ENCODE measurements at regions not wholly inside any gene's neighbourhood (a gene's known extent, or its start where the extent isn't known, plus 50 kb on each side); places are given as distances from the start of the nearest gene placed in this dataset.

- ChIA-PET POLR2A (no interaction called here), CTCF (no interaction called here)
- no peak overlapping the region for H3K4me2 ChIP-seq (replicated peaks; ENCODE audit: low read depth, low read length, poor library complexity, severe bottlenecking)
- H3K9me3 ChIP-seq (ENCODE audit: control extremely low read depth in 1 of 3, control insufficient read depth in 2 of 3, insufficient read depth in 1 of 3, low read length in 2 of 3) = peaks cover 6 to 20% (median 17%) of the 10 kb centered on the region in 3 donors
- H3K4me3 Mint-ChIP-seq = no peak overlapping the region
- WGBS (ENCODE audit: insufficient coverage) = no CpG with 5 or more reads among the region's 6 CpGs
- H3K27me3 ChIP-seq (replicated peaks in 1 of 4; ENCODE audit: control extremely low read depth in 1 of 4, control insufficient read depth in 3 of 4, insufficient read depth in 4 of 4, low read length in 3 of 4) = peaks cover 0 to 14% (median 2%) of the 10 kb centered on the region in 4 experiments
- no peak overlapping the region for H3K27ac ChIP-seq (ENCODE audit: low read length in 2 of 2)
- no peaks in the 10 kb centered on the region for H4K20me1 ChIP-seq (ENCODE audit: control insufficient read depth, insufficient read depth, low read length, poor library complexity, severe bottlenecking)
- H3K4me1 ChIP-seq (ENCODE audit: control insufficient read depth in 2 of 2, insufficient read depth in 2 of 2, low read length in 2 of 2) = no peaks in the 10 kb centered on the region
- intact Hi-C loops (cut with micrococcal nuclease) = no loop called here
- TF ChIP-seq CTCF (IDR thresholded peaks at IDR 0.05) (no peak), EZH2 (IDR thresholded peaks at IDR 0.05; ENCODE audit: borderline replicate concordance, insufficient read depth, low read depth, low read length, poor library complexity, severe bottlenecking) (no peak)
- H3K79me2 ChIP-seq (ENCODE audit: control insufficient read depth, insufficient read depth, low read length) = no peaks in the 10 kb centered on the region
- H3K9me3 Mint-ChIP-seq (ENCODE audit: insufficient read depth) = peaks cover 14% of the 10 kb centered on the region
- H3K27me3 Mint-ChIP-seq = peaks cover 24% of the 10 kb centered on the region
- DNase-seq (no peak), ATAC-seq (ENCODE audit: low read depth) (no peak)
- H3K27ac Mint-ChIP-seq = no peak overlapping the region
- no peak overlapping the region for H2AFZ ChIP-seq (ENCODE audit: insufficient read depth, low read depth, low read length, poor library complexity, severe bottlenecking)
- H3K36me3 ChIP-seq (replicated peaks in 1 of 2; ENCODE audit: control extremely low read depth in 1 of 2, control insufficient read depth in 1 of 2, extremely low read depth in 1 of 2, insufficient read depth in 2 of 2, low read length in 1 of 2) = no peaks in the 10 kb centered on the region
- H3K4me1 Mint-ChIP-seq = no peaks in the 10 kb centered on the region
- H3K4me3 ChIP-seq (ENCODE audit: control extremely low read depth in 1 of 5, extremely low read depth in 1 of 5, insufficient read depth in 1 of 5, low read depth in 2 of 5, low read length in 4 of 5) = no peak overlapping the region
- no peak overlapping the region for H3K9ac ChIP-seq (ENCODE audit: low read length)
Observed at GRCh38 chr17:74145756-74146155, 57.7 kb upstream of the RPL38 start.

DNA sequence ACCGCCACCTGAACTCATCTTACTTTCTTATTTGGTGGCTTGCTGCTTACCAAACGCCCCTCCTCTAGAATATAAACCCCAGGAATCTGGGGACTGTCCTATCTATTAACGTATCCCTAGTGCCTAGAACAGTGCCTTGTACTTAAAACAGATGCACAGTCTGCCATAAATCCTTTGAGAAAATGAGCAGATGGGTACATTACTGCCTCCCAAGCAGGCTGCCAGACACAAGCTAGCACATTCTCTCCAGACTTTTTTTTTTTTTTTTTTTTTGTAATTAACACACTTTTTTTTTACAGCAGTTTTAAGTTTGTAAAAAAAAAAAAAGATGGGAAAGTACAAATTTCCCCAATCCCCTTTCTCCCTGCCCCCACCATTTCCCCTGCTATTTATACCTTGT is 57.3 kb upstream of the RPL38 start:
- DNase-seq (no peak), ATAC-seq (ENCODE audit: low read depth) (no peak)
- H3K79me2 ChIP-seq (ENCODE audit: control insufficient read depth, insufficient read depth, low read length) = no peaks in the 10 kb centered on the region
- no peak overlapping the region for H3K9ac ChIP-seq (ENCODE audit: low read length)
- H3K4me1 ChIP-seq (ENCODE audit: control insufficient read depth in 2 of 2, insufficient read depth in 2 of 2, low read length in 2 of 2) = no peaks in the 10 kb centered on the region
- peaks cover 0 to 14% (median 2%) of the 10 kb centered on the region in 4 experiments for H3K27me3 ChIP-seq (replicated peaks in 1 of 4; ENCODE audit: control extremely low read depth in 1 of 4, control insufficient read depth in 3 of 4, insufficient read depth in 4 of 4, low read length in 3 of 4)
- H2AFZ ChIP-seq (ENCODE audit: insufficient read depth, low read depth, low read length, poor library complexity, severe bottlenecking) = no peak overlapping the region
- H3K4me3 ChIP-seq (ENCODE audit: control extremely low read depth in 1 of 5, extremely low read depth in 1 of 5, insufficient read depth in 1 of 5, low read depth in 2 of 5, low read length in 4 of 5) = no peak overlapping the region
- H3K9me3 Mint-ChIP-seq (ENCODE audit: insufficient read depth) = peaks cover 14% of the 10 kb centered on the region
- no peak for TF ChIP-seq EZH2 (IDR thresholded peaks at IDR 0.05; ENCODE audit: borderline replicate concordance, insufficient read depth, low read depth, low read length, poor library complexity, severe bottlenecking)
- TF ChIP-seq CTCF (IDR thresholded peaks at IDR 0.05) = no peak
- no peak overlapping the region for H3K27ac ChIP-seq (ENCODE audit: low read length in 2 of 2)
- intact Hi-C loops (cut with micrococcal nuclease) = no loop called here
- CTCF ChIA-PET = no interaction called here
- H3K27ac Mint-ChIP-seq = no peak overlapping the region
- H4K20me1 ChIP-seq (ENCODE audit: control insufficient read depth, insufficient read depth, low read length, poor library complexity, severe bottlenecking) = no peaks in the 10 kb centered on the region
- H3K27me3 Mint-ChIP-seq = peaks cover 25% of the 10 kb centered on the region
- H3K36me3 ChIP-seq (replicated peaks in 1 of 2; ENCODE audit: control extremely low read depth in 1 of 2, control insufficient read depth in 1 of 2, extremely low read depth in 1 of 2, insufficient read depth in 2 of 2, low read length in 1 of 2) = no peaks in the 10 kb centered on the region
- peaks cover 6 to 20% (median 17%) of the 10 kb centered on the region in 3 donors for H3K9me3 ChIP-seq (ENCODE audit: control extremely low read depth in 1 of 3, control insufficient read depth in 2 of 3, insufficient read depth in 1 of 3, low read length in 2 of 3)
- WGBS (ENCODE audit: insufficient coverage) = 79% methylated on average over 3 of the region's 3 CpGs
- H3K4me3 Mint-ChIP-seq = no peak overlapping the region
- POLR2A ChIA-PET = no interaction called here
- H3K4me2 ChIP-seq (replicated peaks; ENCODE audit: low read depth, low read length, poor library complexity, severe bottlenecking) = no peak overlapping the region
- H3K4me1 Mint-ChIP-seq = no peaks in the 10 kb centered on the region

Measured in B cell (primary cell).